ENCODE measurements at regions not wholly inside any gene's neighbourhood (a gene's known extent, or its start where the extent isn't known, plus 50 kb on each side); places are given as distances from the start of the nearest gene placed in this dataset.
A peak's percentile ranks its signal among the peaks of the same experiment; 100 is the strongest.
"Not testable (repeated sequence)": the region's sequence is repeated elsewhere in the genome, so short reads cannot be mapped to it uniquely, and the experiment has no call there.

- no peak for DNase-seq
Observed at GRCh38 chr16:52976539-52977167, 76.0 kb downstream of the CHD9NB start.

GRCh38 chr16:52967744-52968143, 85.0 kb downstream of the CHD9NB start:
- DNase-seq = no peak

GRCh38 chr16:52964290-52964689, 88.4 kb downstream of the CHD9NB start:
- DNase-seq = no peak

GRCh38 chr16:52963855-52964242, 88.8 kb downstream of the CHD9NB start:
- no peak for DNase-seq

GRCh38 chr16:52963212-52963854, 89.4 kb downstream of the CHD9NB start:
- no peak for DNase-seq

GRCh38 chr16:52958951-52959350, 93.7 kb downstream of the CHD9NB start:
- DNase-seq = no peak

- no peak for DNase-seq
Observed at GRCh38 chr16:52957199-52957598, 95.5 kb downstream of the CHD9NB start.

- no peak for DNase-seq
Observed at GRCh38 chr16:52956044-52956443, 96.7 kb downstream of the CHD9NB start.

- DNase-seq = no peak
Observed at GRCh38 chr16:52953215-52953614, 99.5 kb downstream of the CHD9NB start.

- no peak for DNase-seq
Observed at GRCh38 chr16:52948946-52949345, 103.8 kb downstream of the CHD9NB start.

- no peak for DNase-seq
Observed at GRCh38 chr16:52932321-52932720, 120.4 kb downstream of the CHD9NB start.

GRCh38 chr16:52929478-52930400, 123.0 kb downstream of the CHD9NB start:
- no peak for DNase-seq

GRCh38 chr16:52928955-52929354, 123.7 kb downstream of the CHD9NB start:
- DNase-seq = no peak

- DNase-seq = no peak
Observed at GRCh38 chr16:52925143-52925542, 127.6 kb downstream of the CHD9NB start.

GRCh38 chr16:52924162-52924561, 128.5 kb downstream of the CHD9NB start:
- no peak for DNase-seq

- no peak for DNase-seq
Observed at GRCh38 chr16:52921104-52921503, 131.6 kb downstream of the CHD9NB start.

GRCh38 chr16:52920331-52920730, 132.4 kb downstream of the CHD9NB start:
- no peak for DNase-seq

- DNase-seq = no peak
Observed at GRCh38 chr16:52914428-52914827, 138.3 kb downstream of the CHD9NB start.

- DNase-seq = peak; percentile 19
Observed at GRCh38 chr16:52912565-52913173, 140.0 kb downstream of the CHD9NB start.

- not testable (repeated sequence) for DNase-seq
Observed at GRCh38 chr16:52908057-52908456, 144.6 kb downstream of the CHD9NB start.

GRCh38 chr16:52906281-52906680, 146.4 kb downstream of the CHD9NB start:
- DNase-seq = no peak

- no peak for DNase-seq
Observed at GRCh38 chr16:52896478-52897164, 156.1 kb downstream of the CHD9NB start.

- no peak for DNase-seq
Observed at GRCh38 chr16:52874042-52874441, 178.7 kb downstream of the CHD9NB start.
